HFFc6 (cell line): ENCODE measurements at regions not wholly inside any gene's neighbourhood (a gene's known extent, or its start where the extent isn't known, plus 50 kb on each side); places are given as distances from the start of the nearest gene placed in this dataset.

Experiments used
- DNase-seq: peaks from one replicate; pipeline ENCODE4 v3.0.0-alpha.2; 2018
- H3K27ac Mint-ChIP-seq: 2 replicates; pipeline ENCODE4 v1.8.0; 2020; ENCODE audit warnings: mild to moderate bottlenecking, mixed read lengths
- H3K27me3 Mint-ChIP-seq: 2 replicates; pipeline ENCODE4 v1.8.0; 2021; ENCODE audit warnings: mild to moderate bottlenecking, moderate library complexity, mixed read lengths; ENCODE audit not compliant: insufficient read depth
- H3K36me3 Mint-ChIP-seq: 2 replicates; pipeline ENCODE4 v1.8.0; 2021; ENCODE audit warnings: low read depth, mixed read lengths
- H3K4me1 Mint-ChIP-seq: 2 replicates; pipeline ENCODE4 v1.8.0; 2020; ENCODE audit warnings: low read depth, mixed read lengths
- H3K4me3 Mint-ChIP-seq: 2 replicates; pipeline ENCODE4 v1.8.0; 2020; ENCODE audit warnings: mild to moderate bottlenecking, moderate library complexity, mixed read lengths
- H3K9me3 Mint-ChIP-seq: 2 replicates; pipeline ENCODE4 v1.8.0; 2020; ENCODE audit warnings: mild to moderate bottlenecking, mixed read lengths
- TF ChIP-seq, protein P1 (sequence below): fragments of 200-600 bp; sonication (generic); IDR thresholded peaks from 2 replicates; pipeline ENCODE4 v1.5.0; 2021; ENCODE audit warnings: antibody characterized with exemption, mild to moderate bottlenecking

DNA sequence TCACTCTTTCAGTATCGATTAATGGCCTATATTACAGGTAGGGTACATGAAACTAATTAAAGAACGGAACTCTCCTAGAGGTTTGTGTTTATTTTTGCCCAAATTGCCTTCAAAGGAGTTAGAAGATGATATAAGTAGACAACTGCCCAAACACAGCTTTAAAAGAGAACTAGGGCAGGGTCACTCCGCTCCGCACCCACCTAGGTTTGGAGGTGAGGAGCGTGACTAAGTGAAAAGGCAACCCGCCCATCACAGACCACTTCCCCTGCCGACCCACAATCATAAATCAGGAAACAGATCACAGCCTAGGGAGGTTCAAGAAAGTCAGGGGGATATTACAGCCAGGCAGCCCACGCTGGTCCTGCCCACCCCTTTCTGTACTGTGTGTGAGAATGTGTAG lies 166.7 kb downstream of the C1D start:
- no peak overlapping the region for H3K4me3 Mint-ChIP-seq
- TF ChIP-seq, protein P1, sequence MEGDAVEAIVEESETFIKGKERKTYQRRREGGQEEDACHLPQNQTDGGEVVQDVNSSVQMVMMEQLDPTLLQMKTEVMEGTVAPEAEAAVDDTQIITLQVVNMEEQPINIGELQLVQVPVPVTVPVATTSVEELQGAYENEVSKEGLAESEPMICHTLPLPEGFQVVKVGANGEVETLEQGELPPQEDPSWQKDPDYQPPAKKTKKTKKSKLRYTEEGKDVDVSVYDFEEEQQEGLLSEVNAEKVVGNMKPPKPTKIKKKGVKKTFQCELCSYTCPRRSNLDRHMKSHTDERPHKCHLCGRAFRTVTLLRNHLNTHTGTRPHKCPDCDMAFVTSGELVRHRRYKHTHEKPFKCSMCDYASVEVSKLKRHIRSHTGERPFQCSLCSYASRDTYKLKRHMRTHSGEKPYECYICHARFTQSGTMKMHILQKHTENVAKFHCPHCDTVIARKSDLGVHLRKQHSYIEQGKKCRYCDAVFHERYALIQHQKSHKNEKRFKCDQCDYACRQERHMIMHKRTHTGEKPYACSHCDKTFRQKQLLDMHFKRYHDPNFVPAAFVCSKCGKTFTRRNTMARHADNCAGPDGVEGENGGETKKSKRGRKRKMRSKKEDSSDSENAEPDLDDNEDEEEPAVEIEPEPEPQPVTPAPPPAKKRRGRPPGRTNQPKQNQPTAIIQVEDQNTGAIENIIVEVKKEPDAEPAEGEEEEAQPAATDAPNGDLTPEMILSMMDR: no peak
- no peak overlapping the region for H3K27ac Mint-ChIP-seq
- H3K4me1 Mint-ChIP-seq: peaks cover 56% of the 10 kb centered on the region
- peaks cover 16% of the 10 kb centered on the region for H3K36me3 Mint-ChIP-seq
- peaks cover 2% of the 10 kb centered on the region; the same call in 1 of the 2 replicates for H3K27me3 Mint-ChIP-seq
- no peak for DNase-seq
- peaks cover 8% of the 10 kb centered on the region for H3K9me3 Mint-ChIP-seq

DNA sequence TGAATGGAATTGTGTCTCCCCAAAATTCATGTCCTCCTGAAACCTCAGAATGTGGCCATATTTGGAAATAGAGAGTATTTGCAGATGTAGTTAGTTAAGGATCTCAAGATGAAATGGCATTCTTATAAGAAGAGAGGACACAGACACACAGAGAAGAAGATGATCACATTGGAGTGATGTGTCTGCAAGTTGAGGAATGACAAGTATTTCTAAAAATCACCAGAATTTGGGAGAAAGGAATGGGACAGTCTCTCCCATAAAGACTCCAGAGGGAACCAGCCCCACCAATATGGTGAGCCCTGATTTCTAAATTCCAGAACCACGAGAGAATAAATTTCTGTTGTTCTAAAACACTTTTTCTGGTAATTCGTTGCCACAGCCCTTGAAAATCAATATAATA lies 166.3 kb downstream of the C1D start:
- no peak for DNase-seq
- no peak overlapping the region for H3K4me3 Mint-ChIP-seq
- H3K36me3 Mint-ChIP-seq: peaks cover 19% of the 10 kb centered on the region
- H3K27ac Mint-ChIP-seq: no peak overlapping the region
- H3K4me1 Mint-ChIP-seq: peaks cover 56% of the 10 kb centered on the region
- TF ChIP-seq, protein P1: no peak
- H3K9me3 Mint-ChIP-seq: peaks cover 12% of the 10 kb centered on the region
- H3K27me3 Mint-ChIP-seq: peaks cover 2% of the 10 kb centered on the region; the same call in 1 of the 2 replicates

DNA sequence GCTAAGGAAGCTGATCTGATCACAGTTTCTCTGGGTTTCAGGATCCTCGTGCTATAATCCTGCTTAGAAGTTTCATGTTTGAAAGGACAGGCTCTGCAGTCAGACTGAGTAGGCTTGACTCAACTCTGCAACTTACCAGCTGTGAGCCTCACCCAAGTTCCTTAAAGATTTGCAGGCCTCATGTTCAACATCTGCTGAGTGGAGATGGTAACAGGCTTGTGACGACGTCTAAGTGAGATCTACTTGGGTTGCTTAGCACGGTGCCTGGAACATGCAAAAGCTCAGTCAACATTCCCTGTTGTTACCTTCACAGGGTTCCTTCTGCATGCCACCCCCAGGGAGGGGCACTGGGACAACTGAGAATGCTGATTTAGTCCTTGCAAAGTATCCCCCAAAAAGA lies 164.2 kb downstream of the C1D start:
- Mint-ChIP-seq H3K9me3 (peaks cover 16% of the 10 kb centered on the region), H3K36me3 (peaks cover 22% of the 10 kb centered on the region), H3K27ac (peak overlapping the region; percentile 71), H3K4me1 (peaks cover 54% of the 10 kb centered on the region), H3K4me3 (no peak overlapping the region), H3K27me3 (peaks cover 2% of the 10 kb centered on the region; the same call in 1 of the 2 replicates)
- peak; percentile 13 for DNase-seq
- TF ChIP-seq, protein P1: no peak

DNA sequence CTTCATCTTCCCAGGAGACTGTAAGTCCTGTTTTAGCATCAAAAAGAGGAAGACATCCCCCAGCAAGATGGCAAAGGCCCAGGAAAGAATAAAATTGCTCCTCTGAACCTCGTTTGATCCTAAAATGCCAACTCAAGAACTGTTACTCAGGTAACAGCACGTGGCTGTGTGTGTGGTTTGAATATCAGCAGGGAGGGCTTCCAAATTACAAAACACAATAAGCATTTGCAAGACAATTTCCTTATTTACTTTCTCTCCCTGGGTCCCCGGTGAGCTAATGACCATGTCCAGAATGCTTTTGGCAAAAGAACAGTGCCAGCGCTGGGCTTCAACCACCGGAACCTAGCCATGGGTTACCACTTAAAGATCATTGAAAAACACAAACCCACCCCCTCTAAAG lies 163.6 kb downstream of the C1D start:
- peaks cover 16% of the 10 kb centered on the region for H3K9me3 Mint-ChIP-seq
- no peak for DNase-seq
- TF ChIP-seq, protein P1: no peak
- H3K27ac Mint-ChIP-seq: peak overlapping the region; percentile 71; the same call in 1 of the 2 replicates
- peaks cover 2% of the 10 kb centered on the region; the same call in 1 of the 2 replicates for H3K27me3 Mint-ChIP-seq
- H3K4me3 Mint-ChIP-seq: no peak overlapping the region
- peaks cover 16% of the 10 kb centered on the region for H3K36me3 Mint-ChIP-seq
- peaks cover 49% of the 10 kb centered on the region for H3K4me1 Mint-ChIP-seq

DNA sequence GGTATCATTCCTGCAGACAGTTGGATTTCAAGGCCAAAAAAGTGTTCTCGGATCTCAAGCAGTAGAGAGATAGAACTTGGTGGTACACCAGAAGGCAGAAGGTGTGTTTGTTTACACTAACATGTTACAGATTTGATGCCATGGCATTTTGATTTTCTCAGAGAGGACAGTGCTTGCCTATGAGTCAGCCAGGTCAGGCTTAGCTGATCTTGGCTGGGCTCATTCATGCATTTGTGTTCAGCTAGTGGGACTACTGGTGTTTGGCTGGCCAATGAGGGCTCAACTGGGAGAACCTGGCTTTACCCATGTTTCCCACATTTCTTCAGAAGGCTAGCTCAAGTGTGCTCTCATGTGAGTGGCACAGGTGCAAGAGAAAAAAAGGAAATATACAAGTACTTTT lies 162.0 kb downstream of the C1D start:
- no peak for DNase-seq
- H3K4me3 Mint-ChIP-seq: no peak overlapping the region
- H3K27me3 Mint-ChIP-seq: peaks cover 2% of the 10 kb centered on the region; the same call in 1 of the 2 replicates
- H3K27ac Mint-ChIP-seq: no peak overlapping the region
- peaks cover 43% of the 10 kb centered on the region for H3K4me1 Mint-ChIP-seq
- TF ChIP-seq, protein P1: no peak
- peaks cover 16% of the 10 kb centered on the region for H3K9me3 Mint-ChIP-seq
- H3K36me3 Mint-ChIP-seq: peaks cover 14% of the 10 kb centered on the region; the same call in 1 of the 2 replicates

DNA sequence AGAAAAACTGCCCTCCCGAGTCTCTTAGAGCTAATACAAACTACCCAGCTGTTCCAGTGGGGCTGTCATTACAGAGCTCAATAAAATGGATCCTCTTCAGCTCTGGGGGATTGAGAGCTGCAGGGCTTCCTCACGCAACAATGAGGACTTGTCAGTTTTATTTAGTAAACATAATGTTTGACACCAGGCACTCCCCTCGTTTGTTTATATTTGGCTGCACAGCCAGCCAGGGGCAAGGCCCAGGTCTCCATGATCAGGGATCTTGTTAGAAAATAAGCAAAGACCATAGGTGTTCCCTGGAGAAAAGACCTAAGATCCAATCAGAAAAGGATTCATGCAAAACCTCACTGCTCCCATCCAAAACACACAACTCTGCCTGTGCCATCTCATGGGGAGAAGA lies 158.2 kb downstream of the C1D start:
- DNase-seq: no peak
- H3K4me1 Mint-ChIP-seq: peaks cover 24% of the 10 kb centered on the region
- H3K4me3 Mint-ChIP-seq: no peak overlapping the region
- no peak overlapping the region for H3K27ac Mint-ChIP-seq
- TF ChIP-seq, protein P1: no peak
- no peaks in the 10 kb centered on the region for H3K27me3 Mint-ChIP-seq
- peaks cover 14% of the 10 kb centered on the region; the same call in 1 of the 2 replicates for H3K36me3 Mint-ChIP-seq
- peaks cover 16% of the 10 kb centered on the region for H3K9me3 Mint-ChIP-seq
